ENCODE measurements at regions not wholly inside any gene's neighbourhood (a gene's known extent, or its start where the extent isn't known, plus 50 kb on each side); places are given as distances from the start of the nearest gene placed in this dataset.

DNA sequence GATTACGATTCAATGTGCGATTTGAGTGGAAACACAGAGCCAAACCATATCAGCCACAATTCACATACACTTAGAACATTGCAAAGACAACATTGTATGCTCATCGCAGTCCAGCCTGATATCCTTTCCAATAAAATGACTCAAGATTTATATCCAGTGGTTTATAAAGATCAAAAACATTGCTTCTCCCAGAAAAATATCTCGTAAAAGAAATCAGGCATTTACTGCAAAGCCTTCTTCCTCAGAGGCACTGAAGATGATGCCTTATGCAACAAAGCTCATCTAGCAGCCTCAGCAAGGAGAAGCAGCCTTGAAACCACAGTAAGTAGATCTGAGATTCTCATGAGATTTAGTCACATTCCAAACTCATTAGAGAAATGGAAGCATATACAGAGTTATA lies 523.8 kb downstream of the ELAVL2 start:
- H3K36me3 ChIP-seq: no peaks in the 10 kb centered on the region
- no peak for DNase-seq
- no peak overlapping the region for H3K4me3 ChIP-seq
- H3K9me3 ChIP-seq: no peaks in the 10 kb centered on the region
- no peak for TF ChIP-seq CTCF (IDR thresholded peaks at IDR 0.05)
- intact Hi-C loops (cut with DNase I; ENCODE audit: low total_unique reads): no loop called here
- H3K27me3 ChIP-seq: no peaks in the 10 kb centered on the region
- no peak overlapping the region for H3K27ac ChIP-seq
- no peaks in the 10 kb centered on the region for H3K4me1 ChIP-seq

- Histone ChIP-seq H3K9me3 (no peaks in the 10 kb centered on the region), H3K27ac (no peak overlapping the region), H3K4me1 (no peaks in the 10 kb centered on the region), H3K27me3 (no peaks in the 10 kb centered on the region), H3K36me3 (no peaks in the 10 kb centered on the region), H3K4me3 (no peak overlapping the region)
- intact Hi-C loops (cut with DNase I; ENCODE audit: low total_unique reads): no loop called here
- no peak for TF ChIP-seq CTCF (IDR thresholded peaks at IDR 0.05)
- DNase-seq: no peak
Observed at GRCh38 chr9:23306731-23307130, 519.3 kb downstream of the ELAVL2 start.

GRCh38 chr9:23307731-23308513 lies 518.1 kb downstream of the ELAVL2 start:
- intact Hi-C loops (cut with DNase I; ENCODE audit: low total_unique reads): no loop called here
- no peaks in the 10 kb centered on the region for H3K9me3 ChIP-seq
- no peaks in the 10 kb centered on the region for H3K4me1 ChIP-seq
- no peaks in the 10 kb centered on the region for H3K27me3 ChIP-seq
- H3K27ac ChIP-seq: no peak overlapping the region
- no peaks in the 10 kb centered on the region for H3K36me3 ChIP-seq
- TF ChIP-seq CTCF (IDR thresholded peaks at IDR 0.05): no peak
- no peak for DNase-seq
- H3K4me3 ChIP-seq: no peak overlapping the region

GRCh38 chr9:23309800-23310199 lies 516.2 kb downstream of the ELAVL2 start:
- intact Hi-C loops (cut with DNase I; ENCODE audit: low total_unique reads): no loop called here
- no peak for TF ChIP-seq CTCF (IDR thresholded peaks at IDR 0.05)
- no peak for DNase-seq
- no peaks in the 10 kb centered on the region for H3K9me3 ChIP-seq
- H3K27ac ChIP-seq: no peak overlapping the region
- H3K4me3 ChIP-seq: no peak overlapping the region
- no peaks in the 10 kb centered on the region for H3K4me1 ChIP-seq
- no peaks in the 10 kb centered on the region for H3K36me3 ChIP-seq
- H3K27me3 ChIP-seq: no peaks in the 10 kb centered on the region

- H3K27ac ChIP-seq: no peak overlapping the region
- DNase-seq: no peak
- no peak for TF ChIP-seq CTCF (IDR thresholded peaks at IDR 0.05)
- intact Hi-C loops (cut with DNase I; ENCODE audit: low total_unique reads): no loop called here
- H3K36me3 ChIP-seq: no peaks in the 10 kb centered on the region
- H3K9me3 ChIP-seq: no peaks in the 10 kb centered on the region
- no peak overlapping the region for H3K4me3 ChIP-seq
- H3K4me1 ChIP-seq: no peaks in the 10 kb centered on the region
- no peaks in the 10 kb centered on the region for H3K27me3 ChIP-seq
Observed at GRCh38 chr9:23314247-23314646, 511.8 kb downstream of the ELAVL2 start.
